Neural cell (in vitro differentiated cells): ENCODE measurements at regions not wholly inside any gene's neighbourhood (a gene's known extent, or its start where the extent isn't known, plus 50 kb on each side); places are given as distances from the start of the nearest gene placed in this dataset.
"Not testable (repeated sequence)": the region's sequence is repeated elsewhere in the genome, so short reads cannot be mapped to it uniquely, and the experiment has no call there.

ENCODE experiments used
- CTCF ChIP-seq: fragments of 450-650 bp; IDR thresholded peaks from 2 replicates; pipeline ENCODE4 v1.5.1; 2014; ENCODE audit warnings: antibody characterized with exemption, mild to moderate bottlenecking, moderate library complexity; ENCODE audit not compliant: poor library complexity, severe bottlenecking
- EZH2 ChIP-seq: fragments of 200-600, 300-800 bp; shearing (Covaris generic), sonication (generic); IDR thresholded peaks from 2 replicates; pipeline ENCODE4 v1.6.1; 2014; ENCODE audit warnings: antibody characterized with exemption, low read length, borderline replicate concordance, mild to moderate bottlenecking; ENCODE audit not compliant: insufficient read depth, poor library complexity, severe bottlenecking
- POLR2AphosphoS5 ChIP-seq: IDR thresholded peaks from 2 replicates; pipeline ENCODE4 v1.6.1; 2012
- RAD21 ChIP-seq: fragments of 450-650 bp; conservative IDR thresholded peaks from 2 replicates; pipeline ENCODE4 v1.6.1; 2014; ENCODE audit warnings: antibody characterized with exemption, mild to moderate bottlenecking, moderate library complexity

GRCh38 chr1:181325765-181326164 is 157.6 kb upstream of the CACNA1E start:
- TF ChIP-seq RAD21, POLR2AphosphoS5, CTCF, EZH2: not testable (repeated sequence)
